ENCODE measurements at regions not wholly inside any gene's neighbourhood (a gene's known extent, or its start where the extent isn't known, plus 50 kb on each side); places are given as distances from the start of the nearest gene placed in this dataset.

GRCh38 chr6:144955859-144956258, 670.7 kb downstream of the UTRN start:
- no peak overlapping the region for H3K4me3 ChIP-seq (ENCODE audit: extremely low read depth in 1 of 4, insufficient read depth in 2 of 4, low read depth in 3 of 4, low read length in 4 of 4)
- FAIRE-seq: no peak
- no peak overlapping the region for H3K56ac ChIP-seq (replicated peaks; ENCODE audit: insufficient read length, low read depth, low read length)
- H3K4ac ChIP-seq (replicated peaks; ENCODE audit: insufficient read length, low read depth, low read length): no peak overlapping the region
- H4K91ac ChIP-seq (replicated peaks; ENCODE audit: insufficient read length, low read length): no peak overlapping the region
- no peak overlapping the region for H2BK12ac ChIP-seq (ENCODE audit: low read depth, low read length)
- ChIA-PET POLR2A (ENCODE audit: partially characterized antibody) (no interaction called here), CTCF (ENCODE audit: partially characterized antibody) (no interaction called here)
- no peak overlapping the region for H3K4me2 ChIP-seq (ENCODE audit: insufficient read depth in 1 of 2, low read depth in 2 of 2, low read length in 2 of 2)
- no peaks in the 10 kb centered on the region; a peak in 1 of 7 replicates for H3K27me3 ChIP-seq (replicated peaks in 1 of 4; ENCODE audit: control insufficient read depth in 3 of 4, extremely low read depth in 1 of 4, insufficient read depth in 3 of 4, low read length in 3 of 4)
- WGBS, 2 experiments (ENCODE audit: extremely low coverage in 1 of 2, insufficient coverage in 1 of 2, insufficient read length in 1 of 2, insufficient replicate concordance in 2 of 2, low coverage in 1 of 2, low lambda C conversion rate in 2 of 2, missing lambda C conversion rate in 1 of 2): 81% methylated on average over 3 of the region's 3 CpGs; no CpG with 5 or more reads in 1 of the 2 experiments
- no peak overlapping the region for H2BK5ac ChIP-seq (ENCODE audit: low read depth, low read length)
- peaks cover 0 to 22% (median 4%) of the 10 kb centered on the region in 4 experiments; a peak in 5 of 7 replicates for H3K4me1 ChIP-seq (replicated peaks in 1 of 4; ENCODE audit: control insufficient read depth in 3 of 4, insufficient read depth in 4 of 4, low read length in 3 of 4)
- H2BK15ac ChIP-seq (ENCODE audit: low read length): no peak overlapping the region
- H3K79me2 ChIP-seq (ENCODE audit: control insufficient read depth in 1 of 2, insufficient read depth in 2 of 2, low read length in 2 of 2): no peaks in the 10 kb centered on the region
- H4K8ac ChIP-seq (ENCODE audit: extremely low read depth, insufficient read depth, low read length): no peak overlapping the region
- no peak overlapping the region for H3K23ac ChIP-seq (ENCODE audit: insufficient read length)
- H3K36me3 ChIP-seq (ENCODE audit: control insufficient read depth in 2 of 4, insufficient read depth in 4 of 4, low read length in 3 of 4): no peaks in the 10 kb centered on the region
- H3K27ac ChIP-seq (ENCODE audit: low read depth, low read length): no peak overlapping the region
- H4K5ac ChIP-seq (ENCODE audit: insufficient read length, low read depth, low read length): no peak overlapping the region
- H2AK5ac ChIP-seq (ENCODE audit: low read depth, low read length): no peak overlapping the region
- no peak overlapping the region for H2AFZ ChIP-seq (ENCODE audit: low read length)
- no peaks in the 10 kb centered on the region for H4K20me1 ChIP-seq (replicated peaks in 1 of 2; ENCODE audit: control insufficient read depth in 1 of 2, insufficient read depth in 2 of 2, low read length in 2 of 2)
- H3K9ac ChIP-seq (replicated peaks in 1 of 4; ENCODE audit: extremely low read depth in 1 of 4, low read depth in 3 of 4, low read length in 3 of 4): no peak overlapping the region
- H3K18ac ChIP-seq (ENCODE audit: extremely low read depth, low read length): no peak overlapping the region
- no peak overlapping the region for H2BK20ac ChIP-seq (ENCODE audit: low read length)
- H3K23me2 ChIP-seq (ENCODE audit: low read depth, low read length): peaks cover 3% of the 10 kb centered on the region; the same call in 1 of the 2 replicates
- H3K14ac ChIP-seq (ENCODE audit: insufficient read length): no peak overlapping the region
- H2BK120ac ChIP-seq (replicated peaks; ENCODE audit: low read depth, low read length): no peak overlapping the region
- DNase-seq (ENCODE audit: low read depth in 1 of 2, low spot score in 2 of 2): no peak
- no peaks in the 10 kb centered on the region for H3K79me1 ChIP-seq (ENCODE audit: low read depth, low read length)
- H3K9me3 ChIP-seq (ENCODE audit: insufficient read depth in 2 of 2, low read depth in 1 of 2, low read length in 1 of 2): no peaks in the 10 kb centered on the region
- TF ChIP-seq E2F6 (IDR thresholded peaks at IDR 0.05) (no peak), MAFK (IDR thresholded peaks at IDR 0.05; ENCODE audit: low read depth, low read length) (no peak), BACH1 (IDR thresholded peaks at IDR 0.05; ENCODE audit: low read length) (no peak), HDAC6 (IDR thresholded peaks at IDR 0.05; ENCODE audit: low read depth, low read length) (no peak), CBX5 (IDR thresholded peaks at IDR 0.05; ENCODE audit: low read depth, low read length) (no peak), SP2 (IDR thresholded peaks at IDR 0.05; ENCODE audit: low read length) (no peak), TCF12 (IDR thresholded peaks at IDR 0.05; ENCODE audit: low read depth, low read length) (no peak), TBP (IDR thresholded peaks at IDR 0.05; ENCODE audit: low read depth, low read length) (no peak), JUN (IDR thresholded peaks at IDR 0.05; ENCODE audit: low read depth, low read length) (no peak), PHF8 (conservative IDR thresholded peaks at IDR 0.05; ENCODE audit: low read depth, low read length) (no peak), TAF1 (IDR thresholded peaks at IDR 0.05; ENCODE audit: low read depth, low read length) (no peak), SIN3A (conservative IDR thresholded peaks at IDR 0.05 in 1 of 2, IDR thresholded peaks at IDR 0.05 in 1 of 2; ENCODE audit: low read depth in 1 of 2, low read length in 2 of 2) (no peak)
- TF ChIP-seq, protein P1, sequence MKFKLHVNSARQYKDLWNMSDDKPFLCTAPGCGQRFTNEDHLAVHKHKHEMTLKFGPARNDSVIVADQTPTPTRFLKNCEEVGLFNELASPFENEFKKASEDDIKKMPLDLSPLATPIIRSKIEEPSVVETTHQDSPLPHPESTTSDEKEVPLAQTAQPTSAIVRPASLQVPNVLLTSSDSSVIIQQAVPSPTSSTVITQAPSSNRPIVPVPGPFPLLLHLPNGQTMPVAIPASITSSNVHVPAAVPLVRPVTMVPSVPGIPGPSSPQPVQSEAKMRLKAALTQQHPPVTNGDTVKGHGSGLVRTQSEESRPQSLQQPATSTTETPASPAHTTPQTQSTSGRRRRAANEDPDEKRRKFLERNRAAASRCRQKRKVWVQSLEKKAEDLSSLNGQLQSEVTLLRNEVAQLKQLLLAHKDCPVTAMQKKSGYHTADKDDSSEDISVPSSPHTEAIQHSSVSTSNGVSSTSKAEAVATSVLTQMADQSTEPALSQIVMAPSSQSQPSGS (IDR thresholded peaks at IDR 0.05; ENCODE audit: low read length): no peak

All from H1 (cell line).